Activated T-cell treated with anti-CD3 and anti-CD28 coated beads, Interleukin-2, amount 50 U/mL, for 72 hours (primary cell): ENCODE measurements at regions not wholly inside any gene's neighbourhood (a gene's known extent, or its start where the extent isn't known, plus 50 kb on each side); places are given as distances from the start of the nearest gene placed in this dataset.

Source experiments
- ATAC-seq, 2 donors: fragments of 150-1000 bp; cut with Tn5 transposase; replicated peaks in 1 of 2; 2 replicates each; pipeline ENCODE4 v1.10.0; 2021; ENCODE audit warnings: moderate library complexity in 2 of 2, mild to moderate bottlenecking in 1 of 2
- DNase-seq, 2 donors: peaks; one replicate each; pipeline ENCODE4 v3.0.0; 2021 to 2022; ENCODE audit warnings: mixed read lengths in 1 of 2
- H3K27ac Mint-ChIP-seq: one replicate; pipeline ENCODE4 v1.8.0; 2022; ENCODE audit warnings: mild to moderate bottlenecking, moderate library complexity, mixed read lengths
- H3K27me3 Mint-ChIP-seq: one replicate; pipeline ENCODE4 v1.8.0; 2022; ENCODE audit warnings: low read depth, mixed read lengths
- H3K36me3 Mint-ChIP-seq, 2 donors: one replicate each; pipeline ENCODE4 v1.8.0; 2022; ENCODE audit warnings: mixed read lengths in 2 of 2, mild to moderate bottlenecking in 1 of 2; ENCODE audit not compliant: insufficient read depth in 2 of 2
- H3K4me1 Mint-ChIP-seq: one replicate; pipeline ENCODE4 v1.8.0; 2022; ENCODE audit warnings: low read depth, mixed read lengths
- H3K4me3 Mint-ChIP-seq, 2 donors: one replicate each; pipeline ENCODE4 v1.8.0; 2022; ENCODE audit warnings: mild to moderate bottlenecking in 2 of 2, mixed read lengths in 2 of 2, moderate library complexity in 2 of 2
- H3K9me3 Mint-ChIP-seq, 2 donors: one replicate each; pipeline ENCODE4 v1.8.0; 2022; ENCODE audit warnings: mixed read lengths in 2 of 2

GRCh38 chr5:30676223-30676840 lies 517.2 kb upstream of the CDH6 start:
- DNase-seq (no peak), ATAC-seq (no peak)
- peaks cover 9 to 13% of the 10 kb centered on the region in 2 donors for H3K9me3 Mint-ChIP-seq
- H3K4me1 Mint-ChIP-seq = no peaks in the 10 kb centered on the region
- no peak overlapping the region for H3K27ac Mint-ChIP-seq
- no peaks in the 10 kb centered on the region for H3K27me3 Mint-ChIP-seq
- H3K4me3 Mint-ChIP-seq = no peak overlapping the region
- H3K36me3 Mint-ChIP-seq = peaks cover 0 to 3% of the 10 kb centered on the region in 2 donors

- Mint-ChIP-seq H3K27ac (no peak overlapping the region), H3K4me3 (no peak overlapping the region), H3K9me3 (peaks cover 7% of the 10 kb centered on the region in 2 donors), H3K36me3 (no peaks in the 10 kb centered on the region), H3K27me3 (no peaks in the 10 kb centered on the region), H3K4me1 (no peaks in the 10 kb centered on the region)
- DNase-seq (no peak), ATAC-seq (no peak)
Measured at GRCh38 chr5:30667293-30667692, 526.2 kb upstream of the CDH6 start.

- Mint-ChIP-seq H3K4me3 (no peak overlapping the region), H3K27me3 (no peaks in the 10 kb centered on the region)
- no peak for ATAC-seq
Measured at GRCh38 chr5:30663536-30663935, 530.0 kb upstream of the CDH6 start.

GRCh38 chr5:30662373-30662772 lies 531.1 kb upstream of the CDH6 start:
- Mint-ChIP-seq H3K4me1 (no peaks in the 10 kb centered on the region), H3K27me3 (no peaks in the 10 kb centered on the region), H3K9me3 (peaks cover 5 to 6% of the 10 kb centered on the region in 2 donors), H3K36me3 (no peaks in the 10 kb centered on the region), H3K27ac (no peak overlapping the region), H3K4me3 (no peak overlapping the region)
- ATAC-seq (no peak), DNase-seq (no peak)

More at GRCh38 chr5:30663536-30663935, 530.0 kb upstream of the CDH6 start:
- DNase-seq = no peak
- H3K27ac Mint-ChIP-seq = no peak overlapping the region
- no peaks in the 10 kb centered on the region for H3K4me1 Mint-ChIP-seq
- no peaks in the 10 kb centered on the region for H3K36me3 Mint-ChIP-seq
- H3K9me3 Mint-ChIP-seq = peaks cover 2 to 4% of the 10 kb centered on the region in 2 donors

- Mint-ChIP-seq H3K27ac (no peak overlapping the region), H3K9me3 (peaks cover 5 to 6% of the 10 kb centered on the region in 2 donors), H3K4me1 (no peaks in the 10 kb centered on the region), H3K4me3 (no peak overlapping the region), H3K27me3 (no peaks in the 10 kb centered on the region), H3K36me3 (no peaks in the 10 kb centered on the region)
- DNase-seq (no peak), ATAC-seq (no peak)
Measured at GRCh38 chr5:30661730-30662129, 531.8 kb upstream of the CDH6 start.

- DNase-seq = no peak
- no peaks in the 10 kb centered on the region for H3K36me3 Mint-ChIP-seq
- H3K27me3 Mint-ChIP-seq = no peaks in the 10 kb centered on the region
- no peak overlapping the region for H3K27ac Mint-ChIP-seq
- H3K4me3 Mint-ChIP-seq = no peak overlapping the region
- H3K9me3 Mint-ChIP-seq = peaks cover 4 to 5% of the 10 kb centered on the region in 2 donors
- no peak for ATAC-seq
- no peaks in the 10 kb centered on the region for H3K4me1 Mint-ChIP-seq
Measured at GRCh38 chr5:30659417-30659816, 534.1 kb upstream of the CDH6 start.

- no peak for DNase-seq
- Mint-ChIP-seq H3K27me3 (no peaks in the 10 kb centered on the region), H3K27ac (no peak overlapping the region), H3K4me1 (no peaks in the 10 kb centered on the region), H3K9me3 (peaks cover 6% of the 10 kb centered on the region in 2 donors), H3K36me3 (no peaks in the 10 kb centered on the region), H3K4me3 (no peak overlapping the region)
- ATAC-seq = no peak
Measured at GRCh38 chr5:30650311-30650710, 543.2 kb upstream of the CDH6 start.

GRCh38 chr5:30638899-30639298 lies 554.6 kb upstream of the CDH6 start:
- ATAC-seq = no peak
- H3K27ac Mint-ChIP-seq = no peak overlapping the region
- DNase-seq = no peak
- H3K4me1 Mint-ChIP-seq = no peaks in the 10 kb centered on the region
- H3K4me3 Mint-ChIP-seq = no peak overlapping the region
- H3K27me3 Mint-ChIP-seq = no peaks in the 10 kb centered on the region
- peaks cover 0 to 3% of the 10 kb centered on the region in 2 donors for H3K36me3 Mint-ChIP-seq
- H3K9me3 Mint-ChIP-seq = peaks cover 13 to 15% of the 10 kb centered on the region in 2 donors

- Mint-ChIP-seq H3K27me3 (no peaks in the 10 kb centered on the region), H3K36me3 (peaks cover 0 to 2% of the 10 kb centered on the region in 2 donors), H3K27ac (no peak overlapping the region), H3K9me3 (peaks cover 11% of the 10 kb centered on the region in 2 donors), H3K4me3 (no peak overlapping the region), H3K4me1 (no peaks in the 10 kb centered on the region)
- ATAC-seq (no peak), DNase-seq (no peak)
Measured at GRCh38 chr5:30627945-30628344, 565.5 kb upstream of the CDH6 start.

GRCh38 chr5:30626557-30626956 lies 566.9 kb upstream of the CDH6 start:
- no peak overlapping the region for H3K27ac Mint-ChIP-seq
- ATAC-seq (no peak), DNase-seq (no peak)
- H3K4me1 Mint-ChIP-seq = no peaks in the 10 kb centered on the region
- H3K36me3 Mint-ChIP-seq = peaks cover 0 to 2% of the 10 kb centered on the region in 2 donors
- H3K4me3 Mint-ChIP-seq = no peak overlapping the region
- peaks cover 11% of the 10 kb centered on the region in 2 donors for H3K9me3 Mint-ChIP-seq
- no peaks in the 10 kb centered on the region for H3K27me3 Mint-ChIP-seq

- Mint-ChIP-seq H3K9me3 (peaks cover 9% of the 10 kb centered on the region in 2 donors), H3K27me3 (no peaks in the 10 kb centered on the region), H3K27ac (no peak overlapping the region), H3K4me1 (no peaks in the 10 kb centered on the region), H3K4me3 (no peak overlapping the region), H3K36me3 (peaks cover 2% of the 10 kb centered on the region in 2 donors)
- DNase-seq = no peak
- ATAC-seq = no peak
Measured at GRCh38 chr5:30620481-30621085, 572.9 kb upstream of the CDH6 start.

- ATAC-seq (no peak), DNase-seq (no peak)
- Mint-ChIP-seq H3K27ac (no peak overlapping the region), H3K4me1 (no peaks in the 10 kb centered on the region), H3K27me3 (no peaks in the 10 kb centered on the region), H3K9me3 (peaks cover 8 to 10% of the 10 kb centered on the region in 2 donors), H3K36me3 (no peaks in the 10 kb centered on the region), H3K4me3 (no peak overlapping the region)
Measured at GRCh38 chr5:30608501-30608900, 585.0 kb upstream of the CDH6 start.

GRCh38 chr5:30607301-30607894 lies 586.1 kb upstream of the CDH6 start:
- ATAC-seq (no peak), DNase-seq (no peak)
- no peaks in the 10 kb centered on the region for H3K36me3 Mint-ChIP-seq
- H3K4me1 Mint-ChIP-seq = no peaks in the 10 kb centered on the region
- no peak overlapping the region for H3K27ac Mint-ChIP-seq
- H3K27me3 Mint-ChIP-seq = no peaks in the 10 kb centered on the region
- peaks cover 8 to 9% of the 10 kb centered on the region in 2 donors for H3K9me3 Mint-ChIP-seq
- H3K4me3 Mint-ChIP-seq = no peak overlapping the region
